IPS DF 6.9 (cell line): ENCODE measurements at regions not wholly inside any gene's neighbourhood (a gene's known extent, or its start where the extent isn't known, plus 50 kb on each side); places are given as distances from the start of the nearest gene placed in this dataset.

Source experiments
- DNase-seq: peaks from one replicate; pipeline ENCODE4 v3.0.0-alpha.2; 2013; ENCODE audit warnings: low read depth, low spot score
- H3K27ac ChIP-seq: one replicate; pipeline ENCODE4 v1.5.1; 2013; ENCODE audit warnings: low read length, control low read depth
- H3K27me3 ChIP-seq: 2 replicates; pipeline ENCODE4 v1.6.1; 2013; ENCODE audit warnings: mild to moderate bottlenecking, low read length; ENCODE audit not compliant: control insufficient read depth, insufficient read depth
- H3K36me3 ChIP-seq: 2 replicates; pipeline ENCODE4 v1.6.1; 2013; ENCODE audit warnings: low read length; ENCODE audit not compliant: control insufficient read depth, insufficient read depth
- H3K4me1 ChIP-seq: 2 replicates; pipeline ENCODE4 v1.6.1; 2013; ENCODE audit warnings: low read length; ENCODE audit not compliant: control insufficient read depth, insufficient read depth
- H3K4me3 ChIP-seq: 2 replicates; pipeline ENCODE4 v1.5.1; 2013; ENCODE audit warnings: mild to moderate bottlenecking, low read length
- H3K9me3 ChIP-seq: 2 replicates; pipeline ENCODE4 v1.6.1; 2013; ENCODE audit warnings: low read length, inconsistent platforms; ENCODE audit not compliant: control insufficient read depth, insufficient read depth
- WGBS: extraction: QIAGEN DNeasy Blood & Tissue Kit; methylation state at CpG from one replicate; pipeline ENCODE4 v1.1.7; 2013; ENCODE audit warnings: mixed read lengths, missing lambda C conversion rate; ENCODE audit not compliant: insufficient read length, insufficient coverage; 5-methylcytosine and 5-hydroxymethylcytosine counted together

GRCh38 chr12:34354239-34355200 is 332.2 kb downstream of the ALG10 start:
- peaks cover 39% of the 10 kb centered on the region for H3K9me3 ChIP-seq
- H3K4me1 ChIP-seq: no peaks in the 10 kb centered on the region; the same call in 1 of the 2 replicates
- H3K36me3 ChIP-seq: no peaks in the 10 kb centered on the region; the same call in 1 of the 2 replicates
- no peak overlapping the region for H3K4me3 ChIP-seq
- no peak overlapping the region for H3K27ac ChIP-seq
- no CpG with 5 or more reads among the region's 55 CpGs for WGBS
- DNase-seq: no peak
- H3K27me3 ChIP-seq: no peaks in the 10 kb centered on the region

DNA sequence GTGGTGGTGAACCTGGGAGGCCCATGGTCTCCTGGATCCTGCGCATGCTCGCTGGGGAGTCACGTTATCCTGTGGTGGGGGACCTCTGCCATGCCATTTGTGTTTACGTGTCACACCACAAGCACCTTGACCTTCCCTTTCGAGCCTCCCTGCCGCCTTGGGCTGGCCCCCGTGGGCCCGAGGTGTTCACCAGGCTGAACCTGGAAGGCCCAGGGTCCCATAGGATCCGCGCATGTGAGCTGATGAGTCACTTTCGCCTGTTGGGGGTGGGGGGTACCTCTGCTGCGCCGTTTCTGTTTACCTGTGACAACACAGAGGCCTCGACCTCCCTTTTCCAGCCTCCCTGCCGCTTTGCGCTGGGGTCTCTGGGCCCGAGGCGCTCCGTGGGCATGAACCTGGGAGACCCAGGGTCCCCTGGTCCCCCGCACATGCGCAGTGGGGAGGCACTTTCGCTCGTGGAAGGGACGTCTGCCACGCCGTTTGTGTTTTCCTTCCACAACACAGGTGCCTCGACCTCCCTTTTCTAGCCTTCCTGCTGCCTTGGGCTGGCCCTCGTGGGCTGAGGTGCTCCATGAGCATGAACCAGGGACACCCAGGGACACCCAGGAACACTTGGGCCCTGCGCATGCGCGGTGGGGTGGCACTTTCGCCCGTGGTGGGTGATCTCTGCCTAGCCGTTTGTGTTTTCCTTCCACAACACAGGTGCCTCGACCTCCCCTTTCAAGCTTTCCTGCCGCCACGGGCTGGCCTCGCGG is 334.1 kb downstream of the ALG10 start:
- WGBS: no CpG with 5 or more reads among the region's 39 CpGs
- no peaks in the 10 kb centered on the region for H3K27me3 ChIP-seq
- peaks cover 38% of the 10 kb centered on the region for H3K9me3 ChIP-seq
- H3K27ac ChIP-seq: no peak overlapping the region
- DNase-seq: no peak
- H3K4me1 ChIP-seq: no peaks in the 10 kb centered on the region; the same call in 1 of the 2 replicates
- H3K4me3 ChIP-seq: no peak overlapping the region
- H3K36me3 ChIP-seq: no peaks in the 10 kb centered on the region

GRCh38 chr12:34357791-34358190 is 335.5 kb downstream of the ALG10 start:
- Histone ChIP-seq H3K4me3 (no peak overlapping the region), H3K4me1 (no peaks in the 10 kb centered on the region; the same call in 1 of the 2 replicates), H3K36me3 (no peaks in the 10 kb centered on the region), H3K9me3 (peaks cover 38% of the 10 kb centered on the region), H3K27me3 (no peaks in the 10 kb centered on the region), H3K27ac (no peak overlapping the region)
- no peak for DNase-seq
- no CpG with 5 or more reads among the region's 20 CpGs for WGBS

DNA sequence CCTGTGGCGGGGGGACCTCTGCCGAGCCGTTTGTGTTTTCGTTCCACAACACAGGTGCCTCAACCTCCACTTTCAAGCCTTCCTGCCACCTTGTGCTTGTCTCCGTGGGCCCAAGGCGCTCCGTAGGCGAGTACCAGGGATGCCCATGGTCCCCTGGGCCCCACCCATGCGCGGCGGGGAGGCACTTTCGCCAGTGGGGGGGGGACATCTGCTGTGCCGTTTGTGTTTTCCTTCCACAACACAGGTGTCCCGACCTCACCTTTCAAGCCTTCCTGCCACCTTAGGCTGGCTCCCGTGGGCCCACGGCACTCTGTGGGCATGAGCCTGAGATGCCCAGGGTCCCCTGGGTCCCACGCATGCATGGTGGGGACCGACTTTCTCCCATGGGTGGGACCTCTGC is 335.9 kb downstream of the ALG10 start:
- no peaks in the 10 kb centered on the region for H3K36me3 ChIP-seq
- H3K4me3 ChIP-seq: no peak overlapping the region
- DNase-seq: no peak
- H3K27me3 ChIP-seq: no peaks in the 10 kb centered on the region
- H3K27ac ChIP-seq: no peak overlapping the region
- H3K9me3 ChIP-seq: peaks cover 39% of the 10 kb centered on the region
- H3K4me1 ChIP-seq: no peaks in the 10 kb centered on the region; the same call in 1 of the 2 replicates
- no CpG with 5 or more reads among the region's 18 CpGs for WGBS

GRCh38 chr12:34361721-34362316 is 339.5 kb downstream of the ALG10 start:
- DNase-seq: no peak
- H3K9me3 ChIP-seq: peaks cover 38% of the 10 kb centered on the region
- no peaks in the 10 kb centered on the region; the same call in 1 of the 2 replicates for H3K36me3 ChIP-seq
- H3K27ac ChIP-seq: no peak overlapping the region
- no peak overlapping the region for H3K4me3 ChIP-seq
- no peaks in the 10 kb centered on the region for H3K27me3 ChIP-seq
- no peaks in the 10 kb centered on the region; the same call in 1 of the 2 replicates for H3K4me1 ChIP-seq
- WGBS: no CpG with 5 or more reads among the region's 30 CpGs

DNA sequence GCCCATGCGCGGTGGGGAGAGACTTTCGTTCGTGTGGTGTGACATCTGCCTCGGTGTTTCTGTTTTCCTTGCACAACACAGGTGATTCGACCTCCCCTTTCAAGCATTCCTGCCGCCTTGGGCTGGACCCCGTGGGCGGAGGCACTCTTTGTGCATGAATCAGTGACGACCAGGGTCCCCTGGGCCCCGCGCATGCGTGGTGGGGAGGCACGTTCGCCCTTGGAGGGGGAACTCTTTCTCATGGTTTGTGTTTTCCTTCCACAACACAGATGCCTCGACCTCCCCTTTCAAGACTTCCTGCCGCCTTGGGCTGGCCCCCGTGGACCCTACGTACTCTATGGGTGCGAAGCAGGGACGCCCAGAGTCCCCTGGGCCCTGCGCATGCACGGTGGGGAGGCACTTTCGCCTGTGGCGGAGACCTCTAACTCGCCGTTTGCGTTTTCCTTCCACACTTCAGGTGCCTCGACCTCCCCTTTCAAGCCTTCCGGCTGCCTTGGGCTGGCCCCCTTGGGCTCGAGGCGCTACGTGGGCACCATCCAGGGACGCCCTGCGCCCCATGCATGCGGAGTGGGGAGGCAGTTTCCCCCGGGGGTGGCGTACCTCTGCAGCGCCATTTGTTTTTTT is 340.9 kb downstream of the ALG10 start:
- H3K27me3 ChIP-seq: no peaks in the 10 kb centered on the region

DNA sequence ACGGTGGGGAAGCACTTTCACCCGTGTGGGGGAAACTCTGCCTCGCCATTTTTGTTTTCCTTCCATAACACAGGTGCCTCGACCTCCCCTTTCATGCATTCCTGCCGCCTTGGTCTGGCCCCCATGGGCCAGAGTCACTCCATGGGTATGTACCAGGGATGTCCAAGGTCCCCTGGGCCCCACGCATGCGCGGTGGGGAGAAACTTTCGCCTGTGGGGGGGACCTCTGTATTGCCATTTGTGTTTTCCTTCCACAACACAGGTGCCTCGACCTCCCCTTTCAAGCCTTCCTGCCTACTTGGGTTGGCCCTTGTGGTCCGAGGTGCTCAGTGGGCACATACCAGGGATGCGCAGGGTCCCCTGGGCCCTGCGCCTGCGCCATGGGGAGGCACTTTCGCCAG is 345.8 kb downstream of the ALG10 start:
- Histone ChIP-seq H3K27me3 (no peaks in the 10 kb centered on the region), H3K9me3 (peaks cover 44% of the 10 kb centered on the region)
- no CpG with 5 or more reads among the region's 15 CpGs for WGBS

More for the DNA sequence above, 340.9 kb downstream of the ALG10 start:
- Histone ChIP-seq H3K4me1 (no peaks in the 10 kb centered on the region), H3K4me3 (no peak overlapping the region), H3K9me3 (peaks cover 44% of the 10 kb centered on the region), H3K27ac (no peak overlapping the region), H3K36me3 (no peaks in the 10 kb centered on the region; the same call in 1 of the 2 replicates)
- WGBS: no CpG with 5 or more reads among the region's 39 CpGs
- DNase-seq: no peak

DNA sequence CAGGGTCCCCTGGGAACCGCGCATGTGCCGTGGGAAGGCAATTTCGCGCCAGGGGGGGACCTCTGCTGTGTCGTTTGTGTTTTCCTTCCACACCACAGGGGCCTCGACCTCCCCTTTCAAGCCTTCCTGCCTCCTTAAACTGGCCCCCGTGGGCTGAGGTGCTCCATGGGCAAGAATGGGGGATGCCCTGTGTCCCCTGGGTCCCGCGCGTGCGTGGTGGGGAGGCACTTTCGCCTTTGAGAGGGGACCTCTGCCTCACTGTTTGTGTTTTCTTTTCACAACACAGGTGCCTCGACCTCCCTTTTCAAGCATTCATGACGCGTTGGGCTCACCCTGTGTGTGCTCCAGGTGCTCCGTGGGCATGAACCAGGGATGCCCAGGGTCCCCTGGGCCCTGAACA is 348.8 kb downstream of the ALG10 start:
- H3K27ac ChIP-seq: no peak overlapping the region

More for the DNA sequence above, 345.8 kb downstream of the ALG10 start:
- no peak overlapping the region for H3K4me3 ChIP-seq
- no peak for DNase-seq
- no peak overlapping the region for H3K27ac ChIP-seq
- no peaks in the 10 kb centered on the region for H3K4me1 ChIP-seq
- no peaks in the 10 kb centered on the region; the same call in 1 of the 2 replicates for H3K36me3 ChIP-seq

GRCh38 chr12:34372003-34372402 is 349.7 kb downstream of the ALG10 start:
- no peak for DNase-seq
- Histone ChIP-seq H3K4me3 (no peak overlapping the region), H3K27me3 (no peaks in the 10 kb centered on the region), H3K4me1 (no peaks in the 10 kb centered on the region), H3K9me3 (peaks cover 38% of the 10 kb centered on the region), H3K27ac (no peak overlapping the region), H3K36me3 (no peaks in the 10 kb centered on the region)
- WGBS: no CpG with 5 or more reads among the region's 21 CpGs

More for the DNA sequence above, 348.8 kb downstream of the ALG10 start:
- H3K36me3 ChIP-seq: no peaks in the 10 kb centered on the region
- H3K4me3 ChIP-seq: no peak overlapping the region
- no peaks in the 10 kb centered on the region for H3K27me3 ChIP-seq
- H3K9me3 ChIP-seq: peaks cover 41% of the 10 kb centered on the region
- DNase-seq: no peak
- no CpG with 5 or more reads among the region's 17 CpGs for WGBS
- no peaks in the 10 kb centered on the region for H3K4me1 ChIP-seq

DNA sequence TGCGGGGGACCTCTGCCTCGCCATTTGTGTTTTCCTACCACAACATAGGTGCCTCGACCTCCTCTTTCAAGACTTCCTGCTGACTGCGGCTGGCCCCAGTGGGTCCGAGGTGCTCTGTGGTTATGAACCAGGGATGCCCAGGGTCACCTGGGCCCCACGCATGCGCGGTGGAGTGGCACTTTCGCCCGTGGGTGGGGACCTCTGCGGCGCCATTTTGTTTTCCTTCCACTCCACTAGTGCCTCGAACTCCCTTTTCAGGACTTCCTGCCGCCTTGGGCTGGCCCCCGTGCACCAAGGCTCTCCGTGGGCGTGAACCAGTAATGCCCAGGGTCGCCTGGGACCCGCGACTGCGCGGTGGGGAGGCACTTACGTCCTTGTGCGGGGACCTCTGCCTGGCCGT is 351.6 kb downstream of the ALG10 start:
- no peaks in the 10 kb centered on the region for H3K4me1 ChIP-seq
- H3K27ac ChIP-seq: no peak overlapping the region
- H3K36me3 ChIP-seq: no peaks in the 10 kb centered on the region; the same call in 1 of the 2 replicates
- H3K9me3 ChIP-seq: peaks cover 30% of the 10 kb centered on the region
- WGBS: no CpG with 5 or more reads among the region's 25 CpGs
- no peak for DNase-seq
- H3K27me3 ChIP-seq: no peaks in the 10 kb centered on the region
- H3K4me3 ChIP-seq: no peak overlapping the region
